ENCODE measurements at regions not wholly inside any gene's neighbourhood (a gene's known extent, or its start where the extent isn't known, plus 50 kb on each side); places are given as distances from the start of the nearest gene placed in this dataset.

GRCh38 chr2:196241175-196241574 is 69.8 kb upstream of the STK17B start:
- Mint-ChIP-seq H3K4me3 (peak overlapping the region; percentile 78), H3K9me3 (no peaks in the 10 kb centered on the region), H3K27ac (peak overlapping the region; percentile 99), H3K27me3 (no peaks in the 10 kb centered on the region), H3K36me3 (peaks cover 15% of the 10 kb centered on the region), H3K4me1 (peaks cover 75% of the 10 kb centered on the region)
- DNase-seq (no peak), ATAC-seq (ENCODE audit: low read depth) (peak; percentile 13)
- POLR2A ChIA-PET, result interaction anchor here (1.2 to 13.4 kb wide), 11 partner anchors 9 to 81 kb away, joined by 3 to 223 read pairs (median 13); partner anchors contain the start of gene STK17B

DNA sequence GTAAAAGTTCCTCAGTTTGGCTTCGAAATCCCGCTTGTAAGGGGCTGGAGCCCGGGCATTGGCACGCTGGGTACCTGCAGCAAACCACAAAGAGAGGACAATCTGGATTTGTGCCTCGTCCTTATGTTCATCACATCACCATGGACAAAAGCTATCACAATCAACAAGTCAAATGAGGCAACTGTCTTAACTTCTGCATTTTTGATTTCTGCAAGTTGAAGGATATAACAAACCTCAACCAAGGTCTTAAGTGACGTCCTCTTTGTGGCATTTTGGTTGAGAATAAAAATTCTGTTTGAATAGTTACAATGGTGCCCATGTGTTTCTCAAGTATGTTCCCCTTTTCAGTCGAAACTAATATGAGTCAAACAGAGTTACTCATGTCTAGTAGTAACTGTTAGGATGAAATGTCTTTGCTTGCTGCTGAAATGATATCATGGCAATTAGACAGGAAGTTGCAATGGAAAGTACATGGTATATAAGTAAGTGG is 70.8 kb upstream of the STK17B start:
- Mint-ChIP-seq H3K4me3 (peak overlapping the region; percentile 78), H3K4me1 (peaks cover 67% of the 10 kb centered on the region), H3K9me3 (no peaks in the 10 kb centered on the region), H3K36me3 (peaks cover 7% of the 10 kb centered on the region), H3K27ac (peak overlapping the region; percentile 99), H3K27me3 (no peaks in the 10 kb centered on the region)
- ATAC-seq (ENCODE audit: low read depth), result peak; percentile 74
- no peak for DNase-seq
- POLR2A ChIA-PET, result interaction anchor here (0.7 to 13.4 kb wide), 14 partner anchors 8 to 584 kb away, joined by 3 to 223 read pairs (median 5); partner anchors contain the start of gene STK17B

DNA sequence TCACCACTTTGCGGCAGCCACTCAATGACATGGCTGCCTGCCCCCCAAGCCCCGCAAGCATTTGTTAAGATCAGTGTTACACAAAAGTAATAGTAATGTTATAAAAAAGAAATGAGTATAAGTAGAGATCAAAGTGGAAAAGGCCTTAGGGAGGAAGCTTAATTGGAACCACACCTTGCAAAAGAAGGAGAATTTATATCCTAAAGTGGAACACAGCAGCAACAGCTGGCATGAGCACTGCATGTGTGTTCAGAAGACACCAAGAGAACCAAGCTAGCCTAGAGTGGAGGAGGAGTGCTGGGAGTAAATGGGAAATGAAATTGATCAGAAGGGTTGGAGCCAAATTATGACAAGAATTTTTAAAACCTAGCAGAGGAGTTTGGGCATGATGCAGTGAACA is 73.1 kb upstream of the STK17B start:
- POLR2A ChIA-PET, result interaction anchor here (13.4 kb wide), 1 partner anchor 14 kb away, joined by 223 read pairs; no protein-coding TSS in a partner anchor
- no peak overlapping the region for H3K4me3 Mint-ChIP-seq
- peaks cover 3% of the 10 kb centered on the region for H3K36me3 Mint-ChIP-seq
- peak overlapping the region; percentile 30 for H3K27ac Mint-ChIP-seq
- no peaks in the 10 kb centered on the region for H3K9me3 Mint-ChIP-seq
- peaks cover 65% of the 10 kb centered on the region for H3K4me1 Mint-ChIP-seq
- H3K27me3 Mint-ChIP-seq, result no peaks in the 10 kb centered on the region
- no peak for ATAC-seq (ENCODE audit: low read depth)
- no peak for DNase-seq

DNA sequence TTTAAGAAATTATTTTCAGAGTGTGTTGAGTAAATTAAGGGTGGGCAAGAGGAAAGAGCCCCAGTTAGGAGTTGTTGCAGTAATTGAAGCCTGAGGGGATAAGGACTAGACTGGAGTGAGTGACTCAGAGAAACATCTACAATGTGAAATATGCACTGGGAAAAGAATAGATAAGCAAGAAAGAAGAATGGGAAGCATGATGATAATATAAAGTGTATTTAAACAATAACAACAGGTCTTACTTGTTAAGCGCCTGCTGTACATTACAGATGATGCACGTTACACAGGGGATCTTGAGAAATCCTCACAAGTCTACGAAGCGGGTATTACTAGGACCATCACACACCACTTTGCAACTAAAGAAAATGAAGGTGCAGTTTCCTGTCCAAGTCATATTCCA is 73.6 kb upstream of the STK17B start:
- Mint-ChIP-seq H3K27me3 (no peaks in the 10 kb centered on the region), H3K27ac (no peak overlapping the region), H3K4me3 (no peak overlapping the region), H3K9me3 (no peaks in the 10 kb centered on the region), H3K36me3 (peaks cover 3% of the 10 kb centered on the region), H3K4me1 (peaks cover 64% of the 10 kb centered on the region)
- POLR2A ChIA-PET, result interaction anchor here (0.7 to 13.4 kb wide), 4 partner anchors 13 to 704 kb away, joined by 3 to 223 read pairs (median 5); no protein-coding TSS in a partner anchor
- no peak for ATAC-seq (ENCODE audit: low read depth)
- no peak for DNase-seq

- DNase-seq (no peak), ATAC-seq (ENCODE audit: low read depth) (no peak)
- H3K27ac Mint-ChIP-seq, result no peak overlapping the region
- H3K36me3 Mint-ChIP-seq, result peaks cover 4% of the 10 kb centered on the region
- POLR2A ChIA-PET, result interaction anchor here (0.7 to 13.4 kb wide), 4 partner anchors 13 to 704 kb away, joined by 3 to 223 read pairs (median 5); no protein-coding TSS in a partner anchor
- H3K4me3 Mint-ChIP-seq, result no peak overlapping the region
- no peaks in the 10 kb centered on the region for H3K9me3 Mint-ChIP-seq
- H3K4me1 Mint-ChIP-seq, result peaks cover 63% of the 10 kb centered on the region
- no peaks in the 10 kb centered on the region for H3K27me3 Mint-ChIP-seq
These were observed 74.2 kb upstream of the STK17B start for GRCh38 chr2:196245378-196246140.

- H3K4me1 Mint-ChIP-seq, result peaks cover 59% of the 10 kb centered on the region
- DNase-seq (no peak), ATAC-seq (ENCODE audit: low read depth) (no peak)
- H3K27me3 Mint-ChIP-seq, result no peaks in the 10 kb centered on the region
- H3K9me3 Mint-ChIP-seq, result peaks cover 3% of the 10 kb centered on the region
- POLR2A ChIA-PET, result interaction anchor here (0.9 to 13.4 kb wide), 9 partner anchors 11 to 104 kb away, joined by 3 to 223 read pairs (median 5); partner anchors contain the start of gene STK17B
- peaks cover 8% of the 10 kb centered on the region for H3K36me3 Mint-ChIP-seq
- H3K27ac Mint-ChIP-seq, result no peak overlapping the region
- H3K4me3 Mint-ChIP-seq, result no peak overlapping the region
These were observed 76.0 kb upstream of the STK17B start for GRCh38 chr2:196247114-196247975.

GRCh38 chr2:196247976-196248280 is 76.5 kb upstream of the STK17B start:
- Mint-ChIP-seq H3K27ac (peak overlapping the region; percentile 86), H3K4me3 (no peak overlapping the region), H3K9me3 (peaks cover 4% of the 10 kb centered on the region), H3K36me3 (peaks cover 11% of the 10 kb centered on the region), H3K4me1 (peaks cover 62% of the 10 kb centered on the region), H3K27me3 (no peaks in the 10 kb centered on the region)
- no peak for ATAC-seq (ENCODE audit: low read depth)
- POLR2A ChIA-PET, result interaction anchor here (0.8 to 13.4 kb wide), 11 partner anchors 10 to 104 kb away, joined by 3 to 223 read pairs (median 5); partner anchors contain the start of gene STK17B
- no peak for DNase-seq

- H3K4me3 Mint-ChIP-seq, result peak overlapping the region; percentile 55
- peaks cover 4% of the 10 kb centered on the region for H3K9me3 Mint-ChIP-seq
- H3K4me1 Mint-ChIP-seq, result peaks cover 67% of the 10 kb centered on the region
- H3K36me3 Mint-ChIP-seq, result peaks cover 15% of the 10 kb centered on the region
- peak overlapping the region; percentile 86 for H3K27ac Mint-ChIP-seq
- ATAC-seq (ENCODE audit: low read depth) (peak; percentile 28), DNase-seq (no peak)
- POLR2A ChIA-PET, result interaction anchor here (0.6 to 13.4 kb wide), 16 partner anchors 8 to 105 kb away, joined by 3 to 223 read pairs (median 4); partner anchors contain the start of gene STK17B
- H3K27me3 Mint-ChIP-seq, result no peaks in the 10 kb centered on the region
These were observed 77.2 kb upstream of the STK17B start for GRCh38 chr2:196248467-196249094.

- no peaks in the 10 kb centered on the region for H3K27me3 Mint-ChIP-seq
- H3K27ac Mint-ChIP-seq, result peak overlapping the region; percentile 18
- peaks cover 4% of the 10 kb centered on the region for H3K9me3 Mint-ChIP-seq
- POLR2A ChIA-PET, result interaction anchor here (0.7 to 13.4 kb wide), 11 partner anchors 9 to 89 kb away, joined by 3 to 223 read pairs (median 6); partner anchors contain the start of gene STK17B
- H3K4me3 Mint-ChIP-seq, result no peak overlapping the region
- peaks cover 17% of the 10 kb centered on the region for H3K36me3 Mint-ChIP-seq
- DNase-seq (no peak), ATAC-seq (ENCODE audit: low read depth) (no peak)
- peaks cover 70% of the 10 kb centered on the region for H3K4me1 Mint-ChIP-seq
These were observed 77.8 kb upstream of the STK17B start for GRCh38 chr2:196249171-196249570.

GRCh38 chr2:196249860-196250259 is 78.5 kb upstream of the STK17B start:
- peaks cover 66% of the 10 kb centered on the region for H3K4me1 Mint-ChIP-seq
- H3K27me3 Mint-ChIP-seq, result no peaks in the 10 kb centered on the region
- peak overlapping the region; percentile 54 for H3K4me3 Mint-ChIP-seq
- peak; percentile 73 for ATAC-seq (ENCODE audit: low read depth)
- peaks cover 15% of the 10 kb centered on the region for H3K36me3 Mint-ChIP-seq
- H3K27ac Mint-ChIP-seq, result peak overlapping the region; percentile 84
- DNase-seq, result no peak
- POLR2A ChIA-PET, result interaction anchor here (1.3 to 13.4 kb wide), 4 partner anchors 8 to 73 kb away, joined by 3 to 223 read pairs (median 5); no protein-coding TSS in a partner anchor
- peaks cover 4% of the 10 kb centered on the region for H3K9me3 Mint-ChIP-seq

DNA sequence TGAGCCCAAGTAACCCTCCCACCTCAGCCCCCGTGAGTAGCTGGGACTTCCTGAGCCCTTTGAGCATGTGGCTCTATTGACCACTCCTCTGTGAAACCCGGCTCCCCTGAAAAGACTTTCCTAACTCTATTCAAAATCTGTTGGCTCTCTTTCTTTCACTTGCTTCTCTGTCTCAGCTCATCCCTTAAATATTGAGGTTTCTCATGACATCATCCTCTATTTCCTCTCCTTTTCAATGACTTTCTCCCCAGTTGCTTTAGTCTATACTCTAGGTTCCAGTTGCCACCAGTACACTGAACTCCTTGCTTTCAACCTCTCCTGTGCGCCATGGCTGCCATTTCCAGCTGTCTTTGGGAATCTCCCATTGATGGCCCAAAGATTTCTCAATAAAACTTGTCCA is 79.8 kb upstream of the STK17B start:
- Mint-ChIP-seq H3K4me3 (peak overlapping the region; percentile 74), H3K27me3 (no peaks in the 10 kb centered on the region), H3K27ac (peak overlapping the region; percentile 86), H3K36me3 (peaks cover 13% of the 10 kb centered on the region), H3K9me3 (peaks cover 4% of the 10 kb centered on the region), H3K4me1 (peaks cover 56% of the 10 kb centered on the region)
- POLR2A ChIA-PET, result interaction anchor here (1.4 to 1.7 kb wide), 2 partner anchors 10 to 18 kb away, joined by 5 read pairs; no protein-coding TSS in a partner anchor
- peak; percentile 16 for ATAC-seq (ENCODE audit: low read depth)
- DNase-seq, result no peak

DNA sequence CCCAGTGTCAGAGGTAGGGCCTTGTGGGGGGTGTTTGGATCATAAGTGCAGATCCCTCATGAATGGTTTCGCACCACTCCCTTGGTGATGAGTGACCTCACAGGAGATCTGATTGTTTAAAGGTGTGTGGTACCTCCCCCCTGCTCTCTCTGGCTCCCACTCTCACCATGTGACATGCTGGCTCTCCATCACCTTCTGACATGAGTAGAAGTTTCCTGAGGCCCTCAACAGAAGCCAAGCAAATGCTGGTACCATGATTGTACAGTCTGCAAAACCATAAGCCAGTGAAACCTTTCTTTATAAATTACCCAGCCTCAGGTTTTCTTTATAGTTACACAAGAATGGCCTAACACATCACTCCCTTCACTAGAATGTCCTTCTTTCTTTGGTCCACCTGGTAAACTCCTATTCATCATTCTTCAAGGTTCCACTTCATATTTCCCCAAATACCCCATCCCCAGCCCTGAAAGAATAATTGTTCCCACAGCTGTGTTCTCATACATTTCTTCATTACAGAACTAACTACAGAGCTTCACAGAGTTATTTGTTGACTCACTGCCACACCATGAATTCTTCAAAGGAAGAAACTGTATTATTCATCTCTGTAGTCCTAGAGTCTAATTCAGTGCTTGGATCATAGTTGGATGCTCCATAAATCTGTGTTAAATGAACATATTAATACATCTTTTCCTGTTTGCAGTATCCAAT is 81.2 kb upstream of the STK17B start:
- H3K27me3 Mint-ChIP-seq, result no peaks in the 10 kb centered on the region
- H3K27ac Mint-ChIP-seq, result peak overlapping the region; percentile 3
- H3K4me3 Mint-ChIP-seq, result no peak overlapping the region
- peaks cover 8% of the 10 kb centered on the region for H3K9me3 Mint-ChIP-seq
- POLR2A ChIA-PET, result interaction anchor here (10.7 kb wide), 1 partner anchor 9 kb away, joined by 223 read pairs; no protein-coding TSS in a partner anchor
- no peak for DNase-seq
- H3K36me3 Mint-ChIP-seq, result peaks cover 20% of the 10 kb centered on the region
- H3K4me1 Mint-ChIP-seq, result peaks cover 63% of the 10 kb centered on the region
- ATAC-seq (ENCODE audit: low read depth), result no peak

Data from activated naive CD8-positive, alpha-beta T cell treated with anti-CD3 and anti-CD28 coated beads, Interleukin-2, amount 10 ng/mL, durations not matched to agents 7 days and 5 days (primary cell).